Stimulated activated CD4-positive, alpha-beta T cell treated with anti-CD3 and anti-CD28 coated beads, Interleukin-15, amount 100 ng/mL, for 48 hours (primary cell): ENCODE measurements at regions not wholly inside any gene's neighbourhood (a gene's known extent, or its start where the extent isn't known, plus 50 kb on each side); places are given as distances from the start of the nearest gene placed in this dataset.
"Not testable (repeated sequence)": the region's sequence is repeated elsewhere in the genome, so short reads cannot be mapped to it uniquely, and the experiment has no call there.

ENCODE experiments used
- DNase-seq, 2 donors: peaks; one replicate each; pipeline ENCODE4 v3.0.0-alpha.2; 2020; ENCODE audit warnings: low read depth in 2 of 2

GRCh38 chr3:189375532-189375931 lies 203.8 kb downstream of the TPRG1 start:
- no peak for DNase-seq

GRCh38 chr3:189383630-189384029 lies 211.9 kb downstream of the TPRG1 start:
- DNase-seq: no peak

- DNase-seq: not testable (repeated sequence)
Observed at GRCh38 chr3:189385880-189386279, 214.1 kb downstream of the TPRG1 start.

- DNase-seq: no peak
Observed at GRCh38 chr3:189386739-189387138, 215.0 kb downstream of the TPRG1 start.

GRCh38 chr3:189389346-189389745 lies 217.6 kb downstream of the TPRG1 start:
- no peak for DNase-seq

- no peak for DNase-seq
Observed at GRCh38 chr3:189393598-189393997, 221.8 kb downstream of the TPRG1 start.

GRCh38 chr3:189394599-189395121 lies 222.9 kb downstream of the TPRG1 start:
- no peak for DNase-seq

GRCh38 chr3:189395825-189396224 lies 224.1 kb downstream of the TPRG1 start:
- DNase-seq: no peak

- DNase-seq: no peak
Observed at GRCh38 chr3:189398656-189399055, 226.9 kb downstream of the TPRG1 start.

GRCh38 chr3:189401196-189401595 lies 229.4 kb downstream of the TPRG1 start:
- DNase-seq: no peak

GRCh38 chr3:189403194-189403593 lies 228.0 kb upstream of the TP63 start:
- no peak for DNase-seq

- DNase-seq: no peak
Observed at GRCh38 chr3:189404024-189404423, 227.2 kb upstream of the TP63 start.

- DNase-seq: no peak
Observed at GRCh38 chr3:189404797-189405484, 226.2 kb upstream of the TP63 start.

GRCh38 chr3:189406148-189406547 lies 225.0 kb upstream of the TP63 start:
- no peak for DNase-seq

- no peak for DNase-seq
Observed at GRCh38 chr3:189410522-189410921, 220.7 kb upstream of the TP63 start.

- no peak for DNase-seq
Observed at GRCh38 chr3:189419038-189419437, 212.2 kb upstream of the TP63 start.

GRCh38 chr3:189419683-189420082 lies 211.5 kb upstream of the TP63 start:
- DNase-seq: no peak

- no peak for DNase-seq
Observed at GRCh38 chr3:189424922-189425321, 206.3 kb upstream of the TP63 start.

- DNase-seq: no peak
Observed at GRCh38 chr3:189429019-189429418, 202.2 kb upstream of the TP63 start.

GRCh38 chr3:189430166-189430565 lies 201.0 kb upstream of the TP63 start:
- no peak for DNase-seq

- not testable (repeated sequence) for DNase-seq
Observed at GRCh38 chr3:189442257-189442656, 188.9 kb upstream of the TP63 start.

GRCh38 chr3:189446959-189447560 lies 184.1 kb upstream of the TP63 start:
- no peak for DNase-seq

- DNase-seq: no peak
Observed at GRCh38 chr3:189449084-189449483, 182.1 kb upstream of the TP63 start.
